KMS-11 (cell line): ENCODE measurements at regions not wholly inside any gene's neighbourhood (a gene's known extent, or its start where the extent isn't known, plus 50 kb on each side); places are given as distances from the start of the nearest gene placed in this dataset.

Source experiments
- H2AFZ ChIP-seq: fragments of 200-600 bp; sonication (generic); 2 replicates; pipeline ENCODE4 v1.6.1; 2016; ENCODE audit warnings: antibody characterized with exemption, mixed run types, low read depth
- H3K27ac ChIP-seq: fragments of 200-600 bp; sonication (generic); 2 replicates; pipeline ENCODE4 v1.6.1; 2016; ENCODE audit warnings: mild to moderate bottlenecking, mixed run types
- H3K27me3 ChIP-seq: fragments of 200-600 bp; sonication (generic); 2 replicates; pipeline ENCODE4 v1.6.1; 2017; ENCODE audit warnings: mild to moderate bottlenecking, low read depth, mixed run types, moderate library complexity; ENCODE audit not compliant: insufficient read depth
- H3K36me3 ChIP-seq: fragments of 200-600 bp; sonication (generic); 2 replicates; pipeline ENCODE4 v1.6.1; 2017; ENCODE audit warnings: mild to moderate bottlenecking, mixed run types; ENCODE audit not compliant: insufficient read depth
- H3K4me1 ChIP-seq: fragments of 200-600 bp; sonication (generic); 2 replicates; pipeline ENCODE4 v1.6.1; 2016; ENCODE audit warnings: mild to moderate bottlenecking, low read depth, mixed run types; ENCODE audit not compliant: poor library complexity, severe bottlenecking
- H3K4me2 ChIP-seq: fragments of 200-600 bp; sonication (generic); 2 replicates; pipeline ENCODE4 v1.7.0; 2016; ENCODE audit warnings: mild to moderate bottlenecking, mixed run types
- H3K4me3 ChIP-seq: fragments of 200-600 bp; sonication (generic); IDR thresholded peaks from 2 replicates; pipeline ENCODE4 v1.6.1; 2017; ENCODE audit warnings: low read depth, low read length, mixed read lengths; ENCODE audit not compliant: insufficient read depth
- H3K79me2 ChIP-seq: fragments of 200-600 bp; sonication (generic); 2 replicates; pipeline ENCODE4 v1.6.1; 2016; ENCODE audit warnings: low read depth, mixed run types; ENCODE audit not compliant: insufficient read depth
- H3K9ac ChIP-seq: fragments of 200-600 bp; sonication (generic); 2 replicates; pipeline ENCODE4 v1.6.1; 2016; ENCODE audit warnings: mild to moderate bottlenecking, mixed run types
- H4K20me1 ChIP-seq: fragments of 200-600 bp; sonication (generic); 2 replicates; pipeline ENCODE4 v1.6.1; 2016; ENCODE audit warnings: mild to moderate bottlenecking, mixed run types; ENCODE audit not compliant: insufficient read depth
- CTCF ChIP-seq: fragments of 200-600 bp; sonication (generic); conservative IDR thresholded peaks from 2 replicates; pipeline ENCODE4 v1.6.1; 2017; ENCODE audit warnings: low read depth, mild to moderate bottlenecking, antibody characterized with exemption, low read length, moderate library complexity, mixed read lengths

- H3K4me1 ChIP-seq = no peaks in the 10 kb centered on the region
- no peak overlapping the region for H2AFZ ChIP-seq
- H3K79me2 ChIP-seq = no peaks in the 10 kb centered on the region
- H3K4me3 ChIP-seq = no peak overlapping the region
- no peaks in the 10 kb centered on the region for H4K20me1 ChIP-seq
- no peak overlapping the region for H3K27ac ChIP-seq
- H3K9ac ChIP-seq = no peak overlapping the region
- no peak for TF ChIP-seq CTCF
- H3K27me3 ChIP-seq = no peaks in the 10 kb centered on the region
- H3K36me3 ChIP-seq = no peaks in the 10 kb centered on the region
- H3K4me2 ChIP-seq = no peak overlapping the region
Observed at GRCh38 chr4:58644549-58644948, 1534.4 kb upstream of the IGFBP7 start.

DNA sequence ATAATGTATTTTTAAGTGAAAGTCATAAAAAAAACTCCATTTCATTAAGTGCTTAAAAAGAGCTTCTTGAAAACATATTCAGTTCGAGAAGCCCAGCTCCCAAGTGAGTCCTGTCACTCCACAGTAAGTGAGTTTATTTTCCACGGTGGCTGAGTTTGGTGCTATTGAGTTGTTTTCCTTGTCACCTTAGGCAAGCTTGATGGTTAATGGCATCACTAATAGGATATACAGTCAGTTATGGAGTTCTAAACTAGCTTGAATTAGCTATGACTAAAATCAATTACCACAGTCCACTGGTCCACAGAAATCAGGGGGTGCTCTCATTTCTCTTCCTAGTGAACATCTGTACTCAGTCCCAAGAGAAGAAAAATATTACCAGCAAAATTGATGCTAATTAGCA, 1526.2 kb upstream of the IGFBP7 start:
- no peaks in the 10 kb centered on the region for H4K20me1 ChIP-seq
- no peak overlapping the region for H3K4me3 ChIP-seq
- H3K27me3 ChIP-seq = no peaks in the 10 kb centered on the region
- no peak overlapping the region for H2AFZ ChIP-seq
- no peak overlapping the region for H3K27ac ChIP-seq
- no peak for TF ChIP-seq CTCF
- H3K36me3 ChIP-seq = no peaks in the 10 kb centered on the region
- H3K4me1 ChIP-seq = no peaks in the 10 kb centered on the region
- no peak overlapping the region for H3K4me2 ChIP-seq
- no peaks in the 10 kb centered on the region for H3K79me2 ChIP-seq
- H3K9ac ChIP-seq = no peak overlapping the region

- Histone ChIP-seq H3K27me3 (no peaks in the 10 kb centered on the region), H3K4me3 (no peak overlapping the region), H2AFZ (no peak overlapping the region), H4K20me1 (no peaks in the 10 kb centered on the region), H3K27ac (no peak overlapping the region), H3K9ac (no peak overlapping the region), H3K4me2 (no peak overlapping the region), H3K36me3 (no peaks in the 10 kb centered on the region), H3K4me1 (no peaks in the 10 kb centered on the region), H3K79me2 (no peaks in the 10 kb centered on the region; the same call in 1 of the 2 replicates)
- no peak for TF ChIP-seq CTCF
Observed at GRCh38 chr4:58617226-58617625, 1507.0 kb upstream of the IGFBP7 start.

GRCh38 chr4:58611012-58611411, 1500.8 kb upstream of the IGFBP7 start:
- H3K4me1 ChIP-seq = no peaks in the 10 kb centered on the region
- no peak for TF ChIP-seq CTCF
- no peaks in the 10 kb centered on the region for H4K20me1 ChIP-seq

More at GRCh38 chr4:58611012-58611411, 1500.8 kb upstream of the IGFBP7 start:
- Histone ChIP-seq H3K27me3 (no peaks in the 10 kb centered on the region), H3K4me3 (no peak overlapping the region), H3K79me2 (no peaks in the 10 kb centered on the region; the same call in 1 of the 2 replicates), H3K4me2 (no peak overlapping the region), H3K27ac (no peak overlapping the region), H3K36me3 (no peaks in the 10 kb centered on the region), H3K9ac (no peak overlapping the region), H2AFZ (no peak overlapping the region)
